Activated CD8-positive, alpha-beta T cell treated with anti-CD3 and anti-CD28 coated beads, Interleukin-2, amount 10 ng/mL, durations not matched to agents 7 days and 5 days (primary cell): ENCODE measurements at regions not wholly inside any gene's neighbourhood (a gene's known extent, or its start where the extent isn't known, plus 50 kb on each side); places are given as distances from the start of the nearest gene placed in this dataset.

Source experiments
- ATAC-seq: fragments of 150-1000 bp; cut with Tn5 transposase; one replicate; pipeline ENCODE4 v1.10.0; 2021; ENCODE audit warnings: moderate library complexity
- CTCF ChIA-PET: fragments of 350-600 bp; sonication (Branson Sonifier 250); formaldehyde crosslinking; loops from one replicate; lab custom pipeline; 2021; ENCODE audit warnings: antibody characterized with exemption; lab: Charles Lee
- POLR2A ChIA-PET: fragments of 350-600 bp; sonication (Branson Sonifier 250); formaldehyde crosslinking; loops from one replicate; lab custom pipeline; 2021; ENCODE audit warnings: antibody characterized with exemption; lab: Charles Lee
- DNase-seq: peaks from one replicate; pipeline ENCODE4 v3.0.0-alpha.2; 2020
- H3K27ac Mint-ChIP-seq: one replicate; pipeline ENCODE4 v1.8.0; 2021; ENCODE audit warnings: mild to moderate bottlenecking, mixed read lengths
- H3K27me3 Mint-ChIP-seq: one replicate; pipeline ENCODE4 v1.8.0; 2021; ENCODE audit warnings: low read depth, mixed read lengths
- H3K36me3 Mint-ChIP-seq: one replicate; pipeline ENCODE4 v1.8.0; 2021; ENCODE audit warnings: low read depth, mixed read lengths
- H3K4me1 Mint-ChIP-seq: one replicate; pipeline ENCODE4 v1.8.0; 2021; ENCODE audit warnings: low read depth, mixed read lengths
- H3K4me3 Mint-ChIP-seq: one replicate; pipeline ENCODE4 v1.8.0; 2021; ENCODE audit warnings: mild to moderate bottlenecking, mixed read lengths
- H3K9me3 Mint-ChIP-seq: one replicate; pipeline ENCODE4 v1.8.0; 2022; ENCODE audit warnings: mixed read lengths; ENCODE audit not compliant: insufficient read depth

DNA sequence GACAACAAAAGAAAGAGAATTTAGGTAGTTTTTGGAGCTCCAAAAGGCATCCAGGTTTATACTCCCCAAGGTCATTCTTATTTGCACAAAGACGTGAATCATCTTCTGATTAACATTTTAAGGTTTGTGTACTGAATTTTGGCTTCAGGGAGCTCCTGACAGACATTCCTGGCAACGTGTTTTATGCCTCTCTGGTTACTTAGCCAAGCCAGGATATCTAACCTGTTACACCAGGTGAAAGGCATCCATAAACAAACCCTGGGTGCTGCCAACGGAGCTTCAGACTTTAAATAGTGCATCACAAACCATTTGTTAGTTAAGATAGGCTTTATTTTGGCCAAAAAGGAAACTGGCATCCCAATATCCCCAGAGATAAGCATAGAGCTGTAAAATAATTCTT, 997.3 kb downstream of the ARAP2 start:
- Mint-ChIP-seq H3K36me3 (no peaks in the 10 kb centered on the region), H3K4me1 (no peaks in the 10 kb centered on the region), H3K4me3 (no peak overlapping the region), H3K9me3 (no peaks in the 10 kb centered on the region), H3K27ac (no peak overlapping the region), H3K27me3 (no peaks in the 10 kb centered on the region)
- ChIA-PET POLR2A (no interaction called here), CTCF (no interaction called here)
- ATAC-seq (no peak), DNase-seq (no peak)

GRCh38 chr4:35250331-35250730, 994.0 kb downstream of the ARAP2 start:
- DNase-seq (no peak), ATAC-seq (no peak)
- no peaks in the 10 kb centered on the region for H3K36me3 Mint-ChIP-seq
- no peaks in the 10 kb centered on the region for H3K9me3 Mint-ChIP-seq
- ChIA-PET CTCF (no interaction called here), POLR2A (no interaction called here)
- no peaks in the 10 kb centered on the region for H3K27me3 Mint-ChIP-seq
- no peak overlapping the region for H3K27ac Mint-ChIP-seq
- H3K4me3 Mint-ChIP-seq, result no peak overlapping the region
- H3K4me1 Mint-ChIP-seq, result no peaks in the 10 kb centered on the region

DNA sequence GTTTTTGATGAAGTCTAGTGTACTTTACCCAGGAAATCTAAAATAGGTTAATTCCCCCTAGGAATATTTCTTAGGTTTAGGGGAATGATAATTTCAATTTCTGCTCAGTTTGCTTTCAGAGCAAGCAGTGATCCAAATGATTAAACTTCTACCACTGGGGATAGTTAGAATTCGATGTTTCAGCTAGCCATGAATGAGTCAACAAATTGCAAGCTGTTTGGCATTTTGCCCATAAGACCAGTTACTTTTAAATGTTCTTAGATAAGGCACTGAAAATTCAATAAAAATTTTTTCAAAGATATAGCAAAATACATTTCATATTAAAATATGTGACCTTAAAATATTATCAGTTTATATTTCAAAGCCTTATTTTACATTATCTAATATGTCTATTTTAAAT, 993.6 kb downstream of the ARAP2 start:
- ChIA-PET POLR2A (no interaction called here), CTCF (no interaction called here)
- no peak for ATAC-seq
- no peaks in the 10 kb centered on the region for H3K27me3 Mint-ChIP-seq
- H3K36me3 Mint-ChIP-seq, result no peaks in the 10 kb centered on the region
- no peaks in the 10 kb centered on the region for H3K4me1 Mint-ChIP-seq
- no peaks in the 10 kb centered on the region for H3K9me3 Mint-ChIP-seq
- no peak for DNase-seq
- no peak overlapping the region for H3K4me3 Mint-ChIP-seq
- no peak overlapping the region for H3K27ac Mint-ChIP-seq

- Mint-ChIP-seq H3K9me3 (no peaks in the 10 kb centered on the region), H3K27ac (no peak overlapping the region), H3K36me3 (no peaks in the 10 kb centered on the region), H3K4me1 (no peaks in the 10 kb centered on the region), H3K4me3 (no peak overlapping the region), H3K27me3 (no peaks in the 10 kb centered on the region)
- ChIA-PET CTCF (no interaction called here), POLR2A (no interaction called here)
- DNase-seq (no peak), ATAC-seq (no peak)
Observed at GRCh38 chr4:35252071-35252470, 992.2 kb downstream of the ARAP2 start.

GRCh38 chr4:35252866-35253265, 991.4 kb downstream of the ARAP2 start:
- ATAC-seq (no peak), DNase-seq (no peak)
- Mint-ChIP-seq H3K4me3 (no peak overlapping the region), H3K27me3 (no peaks in the 10 kb centered on the region), H3K4me1 (no peaks in the 10 kb centered on the region), H3K27ac (no peak overlapping the region), H3K9me3 (no peaks in the 10 kb centered on the region), H3K36me3 (no peaks in the 10 kb centered on the region)
- ChIA-PET CTCF (no interaction called here), POLR2A (no interaction called here)

- ATAC-seq (no peak), DNase-seq (no peak)
- POLR2A ChIA-PET, result no interaction called here
- Mint-ChIP-seq H3K4me3 (no peak overlapping the region), H3K36me3 (no peaks in the 10 kb centered on the region), H3K27me3 (no peaks in the 10 kb centered on the region), H3K27ac (no peak overlapping the region), H3K4me1 (no peaks in the 10 kb centered on the region), H3K9me3 (no peaks in the 10 kb centered on the region)
- CTCF ChIA-PET, result no interaction called here
Observed at GRCh38 chr4:35253331-35253730, 991.0 kb downstream of the ARAP2 start.

DNA sequence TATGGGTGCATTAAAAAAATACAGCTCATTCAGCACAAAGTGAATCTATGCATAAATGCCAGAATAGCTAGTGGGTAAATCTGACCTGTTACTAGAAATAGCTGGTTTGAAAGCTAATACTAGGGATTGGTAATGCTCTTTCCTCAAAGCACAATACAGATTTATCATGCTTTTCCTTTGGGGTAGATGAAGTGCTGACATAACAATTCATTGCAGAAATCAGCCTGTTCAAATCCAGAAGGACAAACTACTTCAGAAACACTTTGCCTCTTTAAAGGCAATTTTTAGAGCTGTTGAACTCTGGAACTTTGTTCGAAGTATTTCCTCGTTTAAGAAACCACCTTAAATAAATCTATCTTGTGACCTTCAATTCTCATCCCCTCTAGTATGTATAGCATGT, 957.9 kb downstream of the ARAP2 start:
- Mint-ChIP-seq H3K4me1 (no peaks in the 10 kb centered on the region), H3K36me3 (no peaks in the 10 kb centered on the region), H3K27me3 (no peaks in the 10 kb centered on the region), H3K27ac (no peak overlapping the region), H3K4me3 (no peak overlapping the region), H3K9me3 (no peaks in the 10 kb centered on the region)
- ATAC-seq (no peak), DNase-seq (no peak)
- ChIA-PET CTCF (no interaction called here), POLR2A (no interaction called here)

DNA sequence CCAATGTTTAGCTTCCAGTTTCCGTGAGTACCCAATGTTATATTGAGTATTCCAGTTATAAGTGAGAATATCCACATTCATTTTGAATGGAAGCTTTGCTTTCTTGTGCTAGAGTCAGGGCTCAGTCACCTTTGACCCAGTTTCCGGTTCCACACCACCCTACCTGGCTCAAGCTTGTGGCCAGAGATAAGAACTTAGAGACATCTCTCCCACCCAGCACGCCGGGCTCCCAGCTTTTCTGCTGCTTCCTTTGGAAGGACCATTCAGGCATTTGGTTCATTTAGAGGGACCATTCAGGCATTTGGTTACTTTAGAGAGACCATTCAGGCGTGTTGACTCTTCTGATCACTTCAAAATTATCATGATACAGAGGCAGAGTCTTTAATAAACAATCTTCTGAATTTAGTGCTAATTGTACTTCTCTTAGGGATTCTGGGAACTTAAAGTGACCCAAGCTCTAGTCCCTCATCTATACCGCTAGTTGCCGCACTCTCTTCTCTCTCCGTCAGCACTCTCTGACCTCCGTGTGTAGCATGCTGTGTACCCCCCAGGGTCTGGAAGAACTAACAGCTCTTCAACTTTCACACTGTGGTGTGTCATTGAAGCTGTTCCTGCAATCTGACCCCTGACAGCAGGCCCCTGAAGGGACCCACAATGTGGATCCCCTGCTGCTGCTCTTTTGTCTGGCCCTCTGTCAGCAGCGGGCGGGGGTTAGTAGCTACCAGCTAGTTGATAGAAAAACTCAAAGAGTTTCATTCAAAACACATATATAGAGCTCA, 943.1 kb downstream of the ARAP2 start:
- H3K27me3 Mint-ChIP-seq, result no peaks in the 10 kb centered on the region

GRCh38 chr4:35315419-35315818, 928.9 kb downstream of the ARAP2 start:
- Mint-ChIP-seq H3K4me3 (no peak overlapping the region), H3K4me1 (no peaks in the 10 kb centered on the region), H3K36me3 (no peaks in the 10 kb centered on the region), H3K27me3 (no peaks in the 10 kb centered on the region), H3K9me3 (no peaks in the 10 kb centered on the region), H3K27ac (no peak overlapping the region)
- ATAC-seq, result no peak
- no peak for DNase-seq
- CTCF ChIA-PET, result no interaction called here
- POLR2A ChIA-PET, result no interaction called here

More for the DNA sequence above, 943.1 kb downstream of the ARAP2 start:
- Mint-ChIP-seq H3K4me1 (no peaks in the 10 kb centered on the region), H3K4me3 (no peak overlapping the region), H3K36me3 (no peaks in the 10 kb centered on the region), H3K9me3 (no peaks in the 10 kb centered on the region), H3K27ac (no peak overlapping the region)
- ChIA-PET POLR2A (no interaction called here), CTCF (no interaction called here)
- no peak for DNase-seq
- no peak for ATAC-seq

DNA sequence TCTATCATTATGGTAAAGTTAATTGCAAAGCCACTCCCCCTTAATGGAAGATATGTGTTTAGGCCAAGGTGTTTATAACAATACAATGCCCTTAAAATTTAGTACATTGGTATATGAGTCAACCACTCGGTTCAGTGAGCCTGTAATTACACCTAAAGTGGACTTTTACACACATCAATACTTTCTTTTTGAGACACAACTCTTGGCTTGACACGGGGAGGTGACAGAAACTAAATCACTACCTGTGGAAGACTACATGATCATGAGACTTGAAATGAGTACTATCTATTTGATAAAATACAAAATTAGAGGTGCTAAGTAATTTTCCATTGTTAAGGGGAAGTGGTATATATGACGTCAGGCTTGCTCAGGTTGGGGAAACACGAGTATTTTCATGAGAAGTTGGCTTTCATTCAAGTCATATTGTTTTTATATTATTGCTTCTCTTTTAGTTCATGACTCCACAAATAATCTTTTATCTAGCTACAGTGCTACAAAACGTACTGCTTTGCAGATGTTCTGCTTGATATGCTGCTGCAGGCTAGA, 918.3 kb downstream of the ARAP2 start:
- H3K27me3 Mint-ChIP-seq, result no peaks in the 10 kb centered on the region

GRCh38 chr4:35342833-35343232, 901.5 kb downstream of the ARAP2 start:
- no peak for ATAC-seq
- CTCF ChIA-PET, result no interaction called here
- H3K9me3 Mint-ChIP-seq, result peaks cover 4% of the 10 kb centered on the region
- no peak overlapping the region for H3K27ac Mint-ChIP-seq
- no peak for DNase-seq
- no peaks in the 10 kb centered on the region for H3K4me1 Mint-ChIP-seq
- POLR2A ChIA-PET, result no interaction called here
- no peaks in the 10 kb centered on the region for H3K36me3 Mint-ChIP-seq
- H3K27me3 Mint-ChIP-seq, result no peaks in the 10 kb centered on the region
- H3K4me3 Mint-ChIP-seq, result no peak overlapping the region

More for the DNA sequence above, 918.3 kb downstream of the ARAP2 start:
- no peak overlapping the region for H3K4me3 Mint-ChIP-seq
- no peaks in the 10 kb centered on the region for H3K4me1 Mint-ChIP-seq
- CTCF ChIA-PET, result no interaction called here
- POLR2A ChIA-PET, result no interaction called here
- DNase-seq (no peak), ATAC-seq (no peak)
- no peaks in the 10 kb centered on the region for H3K36me3 Mint-ChIP-seq
- no peak overlapping the region for H3K27ac Mint-ChIP-seq
- H3K9me3 Mint-ChIP-seq, result peaks cover 3% of the 10 kb centered on the region

- Mint-ChIP-seq H3K36me3 (no peaks in the 10 kb centered on the region), H3K4me1 (no peaks in the 10 kb centered on the region), H3K27ac (no peak overlapping the region), H3K27me3 (no peaks in the 10 kb centered on the region), H3K9me3 (peaks cover 7% of the 10 kb centered on the region), H3K4me3 (no peak overlapping the region)
- no peak for DNase-seq
- no peak for ATAC-seq
- CTCF ChIA-PET, result no interaction called here
- POLR2A ChIA-PET, result no interaction called here
Observed at GRCh38 chr4:35347276-35347675, 897.0 kb downstream of the ARAP2 start.
